ENCODE measurements at regions not wholly inside any gene's neighbourhood (a gene's known extent, or its start where the extent isn't known, plus 50 kb on each side); places are given as distances from the start of the nearest gene placed in this dataset.
"Not testable (repeated sequence)": the region's sequence is repeated elsewhere in the genome, so short reads cannot be mapped to it uniquely, and the experiment has no call there.

GRCh38 chr22:23381661-23382427 lies 198.2 kb downstream of the IGLL1 start:
- no peak for DNase-seq (ENCODE audit: low read depth, low spot score)

GRCh38 chr22:23380911-23381310 lies 199.2 kb downstream of the IGLL1 start:
- DNase-seq (ENCODE audit: low read depth, low spot score), result no peak

- no peak for DNase-seq (ENCODE audit: low read depth, low spot score)
Measured at GRCh38 chr22:23380230-23380573, 199.9 kb downstream of the IGLL1 start.

GRCh38 chr22:23379540-23380229 lies 199.4 kb downstream of the BCR start:
- not testable (repeated sequence) for DNase-seq (ENCODE audit: low read depth, low spot score)

- DNase-seq (ENCODE audit: low read depth, low spot score), result no peak
Measured at GRCh38 chr22:23377767-23378166, 197.5 kb downstream of the BCR start.

GRCh38 chr22:23376256-23376655 lies 195.9 kb downstream of the BCR start:
- no peak for DNase-seq (ENCODE audit: low read depth, low spot score)

- DNase-seq (ENCODE audit: low read depth, low spot score), result no peak
Measured at GRCh38 chr22:23375031-23375827, 194.9 kb downstream of the BCR start.

GRCh38 chr22:23373601-23374000 lies 193.3 kb downstream of the BCR start:
- no peak for DNase-seq (ENCODE audit: low read depth, low spot score)

- DNase-seq (ENCODE audit: low read depth, low spot score), result no peak
Measured at GRCh38 chr22:23370251-23370650, 189.9 kb downstream of the BCR start.

- no peak for DNase-seq (ENCODE audit: low read depth, low spot score)
Measured at GRCh38 chr22:23369054-23369685, 188.9 kb downstream of the BCR start.

All from brain pericyte (primary cell).